H9 (cell line): ENCODE measurements at regions not wholly inside any gene's neighbourhood (a gene's known extent, or its start where the extent isn't known, plus 50 kb on each side); places are given as distances from the start of the nearest gene placed in this dataset.

Experiments
- DNase-seq: peaks from one replicate; pipeline ENCODE4 v3.0.0-alpha.2; 2017
- H2AFZ ChIP-seq: one replicate; pipeline ENCODE4 v1.6.1; 2013; ENCODE audit warnings: mild to moderate bottlenecking, low read length, control low read depth, moderate library complexity
- H2AK5ac ChIP-seq: 2 replicates; pipeline ENCODE4 v1.6.1; 2013; ENCODE audit warnings: low read length, control low read depth, mixed read lengths; ENCODE audit not compliant: insufficient read length
- H2BK120ac ChIP-seq: one replicate; pipeline ENCODE4 v1.6.1; 2013; ENCODE audit warnings: low read depth, mild to moderate bottlenecking, low read length, control low read depth, inconsistent platforms; ENCODE audit not compliant: poor library complexity, severe bottlenecking
- H2BK12ac ChIP-seq: 2 replicates; pipeline ENCODE4 v1.6.1; 2013; ENCODE audit warnings: low read length, control low read depth, mixed read lengths, low read depth; ENCODE audit not compliant: insufficient read length
- H2BK15ac ChIP-seq: 2 replicates; pipeline ENCODE4 v1.6.1; 2013; ENCODE audit warnings: low read depth, low read length, control low read depth
- H2BK20ac ChIP-seq: one replicate; pipeline ENCODE4 v1.6.1; 2013; ENCODE audit warnings: low read depth, mild to moderate bottlenecking, low read length, control low read depth, inconsistent platforms; ENCODE audit not compliant: poor library complexity, severe bottlenecking
- H2BK5ac ChIP-seq: 2 replicates; pipeline ENCODE4 v1.6.1; 2013; ENCODE audit warnings: low read length, control low read depth, mixed read lengths; ENCODE audit not compliant: insufficient read length
- H3K14ac ChIP-seq: 2 replicates; pipeline ENCODE4 v1.6.1; 2013; ENCODE audit warnings: low read length, control low read depth; ENCODE audit not compliant: insufficient read depth
- H3K18ac ChIP-seq: 2 replicates; pipeline ENCODE4 v1.6.1; 2013; ENCODE audit warnings: low read depth, mild to moderate bottlenecking, mixed read lengths, low read length, control low read depth; ENCODE audit not compliant: insufficient read length
- H3K23ac ChIP-seq: 2 replicates; pipeline ENCODE4 v1.6.1; 2013; ENCODE audit warnings: low read length, control low read depth, mixed read lengths, low read depth; ENCODE audit not compliant: insufficient read length
- H3K23me2 ChIP-seq: 2 replicates; pipeline ENCODE4 v1.6.1; 2013; ENCODE audit warnings: low read depth, mild to moderate bottlenecking, mixed read lengths, low read length, control low read depth; ENCODE audit not compliant: insufficient read length, poor library complexity, severe bottlenecking
- H3K27ac ChIP-seq: 2 replicates; pipeline ENCODE4 v1.5.1; 2013; ENCODE audit warnings: low read length, control low read depth, mixed read lengths, low read depth; ENCODE audit not compliant: insufficient read length
- H3K27me3 ChIP-seq: 2 replicates; pipeline ENCODE4 v1.6.1; 2013; ENCODE audit warnings: low read length, control low read depth, inconsistent platforms; ENCODE audit not compliant: insufficient read depth
- H3K4ac ChIP-seq: 2 replicates; pipeline ENCODE4 v1.6.1; 2013; ENCODE audit warnings: low read depth, mild to moderate bottlenecking, control low read depth, inconsistent platforms, low read length, moderate library complexity
- H3K4me1 ChIP-seq: 2 replicates; pipeline ENCODE4 v1.6.1; 2013; ENCODE audit warnings: low read length, control low read depth, inconsistent platforms; ENCODE audit not compliant: insufficient read depth
- H3K4me2 ChIP-seq: 2 replicates; pipeline ENCODE4 v1.6.1; 2013; ENCODE audit warnings: low read length, control low read depth, mixed read lengths; ENCODE audit not compliant: insufficient read length, insufficient read depth
- H3K56ac ChIP-seq: 2 replicates; pipeline ENCODE4 v1.6.1; 2013; ENCODE audit warnings: low read depth, mild to moderate bottlenecking, mixed read lengths, low read length, control low read depth; ENCODE audit not compliant: insufficient read length
- H3K79me1 ChIP-seq: 2 replicates; pipeline ENCODE4 v1.6.1; 2013; ENCODE audit warnings: low read depth, mild to moderate bottlenecking, moderate library complexity, low read length, control low read depth, inconsistent platforms; ENCODE audit not compliant: insufficient read depth, poor library complexity, severe bottlenecking
- H3K79me2 ChIP-seq: 2 replicates; pipeline ENCODE4 v1.6.1; 2013; ENCODE audit warnings: low read length, control low read depth, inconsistent platforms; ENCODE audit not compliant: insufficient read depth
- H3K9ac ChIP-seq: 2 replicates; pipeline ENCODE4 v1.6.1; 2013; ENCODE audit warnings: low read length, control low read depth, mixed read lengths; ENCODE audit not compliant: insufficient read length; ENCODE audit errors: extremely low read depth
- H3K9me3 ChIP-seq: one replicate; pipeline ENCODE4 v1.6.1; 2013; ENCODE audit warnings: low read depth, low read length, inconsistent platforms; ENCODE audit not compliant: control insufficient read depth
- H3T11ph ChIP-seq: one replicate; pipeline ENCODE4 v1.6.1; 2013; ENCODE audit warnings: mild to moderate bottlenecking, low read length, control low read depth, inconsistent platforms
- H4K20me1 ChIP-seq: one replicate; pipeline ENCODE4 v1.6.1; 2013; ENCODE audit not compliant: control insufficient read depth, insufficient read length, insufficient read depth
- H4K5ac ChIP-seq: 2 replicates; pipeline ENCODE4 v1.6.1; 2013; ENCODE audit warnings: low read depth, mild to moderate bottlenecking, mixed read lengths, low read length, control low read depth; ENCODE audit not compliant: insufficient read length
- H4K8ac ChIP-seq: replicated peaks from 2 replicates; pipeline ENCODE4 v1.6.1; 2013; ENCODE audit warnings: low read length, control low read depth, mixed read lengths, low read depth; ENCODE audit not compliant: insufficient read length
- H4K91ac ChIP-seq: 2 replicates; pipeline ENCODE4 v1.6.1; 2013; ENCODE audit warnings: low read depth, mild to moderate bottlenecking, moderate library complexity, mixed read lengths, low read length, control low read depth; ENCODE audit not compliant: insufficient read length
- H3K27ac Mint-ChIP-seq, 3 experiments: 2 replicates in 2 of 3; 3 replicates in 1 of 3; pipeline ENCODE4 v1.8.0; 2020 to 2021; ENCODE audit warnings: mixed read lengths in 3 of 3, mild to moderate bottlenecking in 1 of 3, moderate library complexity in 1 of 3
- H3K27me3 Mint-ChIP-seq: 2 replicates; pipeline ENCODE4 v1.8.0; 2021; ENCODE audit warnings: low read depth, mild to moderate bottlenecking, moderate library complexity, mixed read lengths
- H3K36me3 Mint-ChIP-seq, 3 experiments: 2 replicates in 2 of 3; 3 replicates in 1 of 3; pipeline ENCODE4 v1.8.0; 2020 to 2021; ENCODE audit warnings: low read depth in 3 of 3, mixed read lengths in 3 of 3; ENCODE audit not compliant: insufficient read depth in 1 of 3
- H3K4me1 Mint-ChIP-seq, 2 experiments: 2 replicates each; pipeline ENCODE4 v1.8.0; 2020; ENCODE audit warnings: mixed read lengths in 2 of 2
- H3K4me3 Mint-ChIP-seq, 2 experiments: 2 replicates in 1 of 2; 3 replicates in 1 of 2; pipeline ENCODE4 v1.8.0; 2020 to 2021; ENCODE audit warnings: mild to moderate bottlenecking in 2 of 2, mixed read lengths in 2 of 2, moderate library complexity in 1 of 2
- H3K9me3 Mint-ChIP-seq, 2 experiments: 2 replicates in 1 of 2; 3 replicates in 1 of 2; pipeline ENCODE4 v1.8.0; 2020; ENCODE audit warnings: mild to moderate bottlenecking in 2 of 2, mixed read lengths in 2 of 2, moderate library complexity in 1 of 2
- WGBS: extraction: QIAGEN DNeasy Blood & Tissue Kit; methylation state at CpG from one replicate; pipeline ENCODE4 v1.1.7; 2013; ENCODE audit warnings: missing lambda C conversion rate, low lambda C conversion rate, mixed read lengths; ENCODE audit not compliant: insufficient read length; ENCODE audit errors: extremely low coverage; 5-methylcytosine and 5-hydroxymethylcytosine counted together
- TF ChIP-seq, protein P1 (sequence below): fragments of 200-600 bp; sonication (generic); conservative IDR thresholded peaks from 3 replicates; pipeline ENCODE4 v1.8.0; 2021; ENCODE audit warnings: antibody characterized with exemption, mild to moderate bottlenecking

DNA sequence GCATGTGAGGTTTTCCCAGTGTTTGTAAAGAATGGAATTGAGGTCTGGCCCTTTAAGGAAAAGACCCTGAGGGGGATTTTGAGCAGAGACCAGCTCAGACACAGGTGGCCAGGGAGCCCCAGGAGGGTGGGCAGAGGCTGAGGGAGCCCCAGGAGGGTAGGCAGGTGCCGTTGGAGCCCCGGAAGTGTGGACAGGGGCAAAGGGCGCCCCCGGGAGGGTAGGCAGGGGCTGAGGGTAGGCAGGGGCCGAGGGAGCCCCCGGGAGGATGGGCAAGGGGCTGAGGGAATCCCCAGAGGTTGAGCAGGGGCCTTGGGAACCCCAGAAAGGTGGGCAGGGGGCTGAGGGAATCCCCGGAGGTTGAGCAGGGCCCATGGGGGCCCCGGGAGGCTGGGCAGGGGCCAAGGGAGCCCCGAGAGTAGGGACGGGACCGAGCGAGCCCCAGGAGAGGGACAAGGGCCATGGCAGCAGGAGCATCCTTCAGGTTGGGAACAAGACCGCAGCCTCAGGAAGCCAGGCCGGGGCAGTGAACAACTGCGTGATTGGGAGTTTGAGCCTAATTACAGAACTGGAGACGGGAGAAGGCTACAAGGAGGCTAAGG, 292.0 kb downstream of the BRD1 start:
- Mint-ChIP-seq H3K4me3 (peak overlapping the region in 1 of 2 experiments; percentile 55; a peak in 2 of 5 replicates), H3K27ac (peak overlapping the region; percentile 98 to 100 (median 99)), H3K27me3 (peaks cover 2% of the 10 kb centered on the region), H3K36me3 (no peaks in the 10 kb centered on the region), H3K4me1 (peaks cover 53 to 66% of the 10 kb centered on the region in 2 experiments), H3K9me3 (no peaks in the 10 kb centered on the region)
- H4K91ac ChIP-seq, result peak overlapping the region; percentile 98
- no peak overlapping the region for H3K9ac ChIP-seq
- peak overlapping the region; percentile 75 for H2BK120ac ChIP-seq
- H3K27ac ChIP-seq, result peak overlapping the region; percentile 94
- no peak overlapping the region for H4K5ac ChIP-seq
- no peaks in the 10 kb centered on the region for H3K79me2 ChIP-seq
- H2BK12ac ChIP-seq, result peak overlapping the region; percentile 97
- H3T11ph ChIP-seq, result peak overlapping the region; percentile 23
- H4K20me1 ChIP-seq, result no peaks in the 10 kb centered on the region
- no peak overlapping the region for H4K8ac ChIP-seq
- no peak overlapping the region for H3K4me2 ChIP-seq
- H3K56ac ChIP-seq, result no peak overlapping the region
- no peak overlapping the region for H3K23ac ChIP-seq
- TF ChIP-seq, protein P1, sequence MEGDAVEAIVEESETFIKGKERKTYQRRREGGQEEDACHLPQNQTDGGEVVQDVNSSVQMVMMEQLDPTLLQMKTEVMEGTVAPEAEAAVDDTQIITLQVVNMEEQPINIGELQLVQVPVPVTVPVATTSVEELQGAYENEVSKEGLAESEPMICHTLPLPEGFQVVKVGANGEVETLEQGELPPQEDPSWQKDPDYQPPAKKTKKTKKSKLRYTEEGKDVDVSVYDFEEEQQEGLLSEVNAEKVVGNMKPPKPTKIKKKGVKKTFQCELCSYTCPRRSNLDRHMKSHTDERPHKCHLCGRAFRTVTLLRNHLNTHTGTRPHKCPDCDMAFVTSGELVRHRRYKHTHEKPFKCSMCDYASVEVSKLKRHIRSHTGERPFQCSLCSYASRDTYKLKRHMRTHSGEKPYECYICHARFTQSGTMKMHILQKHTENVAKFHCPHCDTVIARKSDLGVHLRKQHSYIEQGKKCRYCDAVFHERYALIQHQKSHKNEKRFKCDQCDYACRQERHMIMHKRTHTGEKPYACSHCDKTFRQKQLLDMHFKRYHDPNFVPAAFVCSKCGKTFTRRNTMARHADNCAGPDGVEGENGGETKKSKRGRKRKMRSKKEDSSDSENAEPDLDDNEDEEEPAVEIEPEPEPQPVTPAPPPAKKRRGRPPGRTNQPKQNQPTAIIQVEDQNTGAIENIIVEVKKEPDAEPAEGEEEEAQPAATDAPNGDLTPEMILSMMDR, result no peak
- H2BK5ac ChIP-seq, result no peak overlapping the region
- peaks cover 3% of the 10 kb centered on the region for H3K23me2 ChIP-seq
- no CpG with 5 or more reads among the region's 16 CpGs for WGBS
- H3K18ac ChIP-seq, result peak overlapping the region; percentile 91
- H3K4ac ChIP-seq, result peak overlapping the region; percentile 91
- H2AK5ac ChIP-seq, result no peak overlapping the region
- peak overlapping the region; percentile 77 for H3K14ac ChIP-seq
- H2BK15ac ChIP-seq, result no peak overlapping the region
- H3K79me1 ChIP-seq, result no peaks in the 10 kb centered on the region
- peak overlapping the region; percentile 86 for H2BK20ac ChIP-seq
- H2AFZ ChIP-seq, result no peak overlapping the region
- H3K4me1 ChIP-seq, result peaks cover 8% of the 10 kb centered on the region; the same call in 1 of the 2 replicates
- no peaks in the 10 kb centered on the region; the same call in 1 of the 2 replicates for H3K27me3 ChIP-seq
- H3K9me3 ChIP-seq, result no peaks in the 10 kb centered on the region
- DNase-seq, result no peak
